ENCODE measurements at regions not wholly inside any gene's neighbourhood (a gene's known extent, or its start where the extent isn't known, plus 50 kb on each side); places are given as distances from the start of the nearest gene placed in this dataset.

DNA sequence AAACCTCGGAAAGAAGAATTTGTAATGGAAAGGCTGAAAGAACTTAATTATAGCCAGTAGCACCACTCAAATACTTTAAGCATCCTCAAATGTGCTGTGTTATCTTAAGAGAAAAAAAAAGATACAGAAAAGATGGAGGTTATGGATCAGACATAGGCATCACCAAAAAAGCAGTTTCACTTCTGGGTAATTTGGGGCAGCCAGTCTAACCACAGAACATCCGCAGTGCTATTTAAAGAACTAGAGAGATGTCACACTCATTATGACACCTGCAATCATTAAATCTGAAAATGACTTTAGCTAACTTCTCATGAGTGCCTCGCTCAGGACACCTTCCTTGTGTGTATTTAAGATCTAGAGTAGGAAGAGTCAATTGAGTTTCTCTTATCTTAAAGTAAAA, 211.8 kb downstream of the RBM26 start:
- TF ChIP-seq CTCF (IDR thresholded peaks at IDR 0.05) (no peak), POLR2A (IDR thresholded peaks at IDR 0.05) (no peak)
